ENCODE measurements at regions not wholly inside any gene's neighbourhood (a gene's known extent, or its start where the extent isn't known, plus 50 kb on each side); places are given as distances from the start of the nearest gene placed in this dataset.

DNA sequence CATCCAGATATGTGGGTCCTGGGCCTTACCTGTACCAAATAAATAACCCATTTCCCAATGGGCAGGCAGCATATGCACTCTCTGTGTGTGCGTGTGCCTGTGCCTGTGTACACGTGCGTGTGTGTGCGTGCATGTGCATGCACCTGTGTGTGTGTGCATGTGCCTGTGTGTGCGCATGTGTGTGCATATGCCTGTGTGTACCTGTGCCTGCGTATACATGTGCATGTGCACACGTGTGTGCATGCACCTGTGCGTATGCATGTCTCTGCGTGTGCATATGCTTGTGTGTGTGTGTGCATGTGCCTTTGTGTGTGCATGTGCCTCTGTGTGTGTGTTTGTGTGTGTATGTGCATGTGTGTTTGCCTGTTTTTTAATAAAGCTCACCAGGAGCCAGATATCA lies 197.1 kb downstream of the PHETA1 start:
- no peak overlapping the region for H3K9ac ChIP-seq (ENCODE audit: low read length)
- H3K27ac ChIP-seq (ENCODE audit: low read depth, low read length): no peak overlapping the region
- no peak overlapping the region for H3K4me3 ChIP-seq (ENCODE audit: low read length)
- no peaks in the 10 kb centered on the region for H3K4me1 ChIP-seq (ENCODE audit: control insufficient read depth, insufficient read depth, low read length)
- H3K36me3 ChIP-seq (ENCODE audit: control insufficient read depth, insufficient read depth, low read length): no peaks in the 10 kb centered on the region
- H3K27me3 ChIP-seq (ENCODE audit: control insufficient read depth, insufficient read depth, low read length): no peaks in the 10 kb centered on the region

DNA sequence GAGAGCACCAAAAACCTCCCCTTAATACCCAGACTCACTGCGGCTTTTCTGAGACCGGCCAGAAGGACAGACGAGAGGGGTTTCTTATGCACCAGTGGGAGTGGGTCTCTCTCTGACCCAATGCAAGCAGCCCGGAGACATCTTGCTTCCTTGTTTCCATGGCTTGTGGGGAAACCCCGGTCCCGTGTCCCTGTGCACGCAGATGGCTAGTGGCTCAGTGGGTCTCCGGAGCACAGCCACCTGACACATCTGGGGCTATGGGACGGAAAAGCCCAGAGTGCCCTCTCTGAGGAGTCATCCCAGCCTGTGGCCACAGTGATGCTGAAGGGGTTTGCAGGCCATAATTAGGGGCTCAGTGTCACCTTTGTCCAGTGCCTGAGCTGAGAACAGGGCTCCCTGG lies 197.6 kb downstream of the PHETA1 start:
- Histone ChIP-seq H3K4me3 (ENCODE audit: low read length) (no peak overlapping the region), H3K36me3 (ENCODE audit: control insufficient read depth, insufficient read depth, low read length) (no peaks in the 10 kb centered on the region), H3K27me3 (ENCODE audit: control insufficient read depth, insufficient read depth, low read length) (no peaks in the 10 kb centered on the region), H3K4me1 (ENCODE audit: control insufficient read depth, insufficient read depth, low read length) (no peaks in the 10 kb centered on the region), H3K27ac (ENCODE audit: low read depth, low read length) (no peak overlapping the region), H3K9ac (ENCODE audit: low read length) (no peak overlapping the region)

DNA sequence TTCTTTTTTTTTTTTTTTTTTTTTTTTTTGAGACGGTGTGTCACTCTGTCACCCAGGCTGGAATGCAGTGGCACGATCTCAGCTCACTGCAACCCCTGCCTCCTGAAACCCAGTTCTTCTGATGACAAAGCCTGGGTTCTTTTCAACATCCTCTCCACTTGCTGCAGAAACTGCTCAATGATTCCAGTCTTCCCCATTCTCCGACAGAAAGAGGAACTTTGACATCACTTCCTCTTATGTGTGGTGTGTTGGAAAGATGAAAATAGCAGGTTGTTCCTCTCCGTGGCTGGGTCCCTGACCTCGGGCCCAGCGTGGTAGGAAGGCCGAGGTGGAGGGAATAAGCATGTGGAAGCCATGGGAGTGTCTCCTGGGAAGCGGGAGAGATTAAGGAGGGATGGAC lies 198.4 kb downstream of the PHETA1 start:
- H3K27me3 ChIP-seq (ENCODE audit: control insufficient read depth, insufficient read depth, low read length): no peaks in the 10 kb centered on the region
- H3K27ac ChIP-seq (ENCODE audit: low read depth, low read length): no peak overlapping the region
- H3K9ac ChIP-seq (ENCODE audit: low read length): no peak overlapping the region
- no peak overlapping the region for H3K4me3 ChIP-seq (ENCODE audit: low read length)
- no peaks in the 10 kb centered on the region for H3K4me1 ChIP-seq (ENCODE audit: control insufficient read depth, insufficient read depth, low read length)
- no peaks in the 10 kb centered on the region for H3K36me3 ChIP-seq (ENCODE audit: control insufficient read depth, insufficient read depth, low read length)

DNA sequence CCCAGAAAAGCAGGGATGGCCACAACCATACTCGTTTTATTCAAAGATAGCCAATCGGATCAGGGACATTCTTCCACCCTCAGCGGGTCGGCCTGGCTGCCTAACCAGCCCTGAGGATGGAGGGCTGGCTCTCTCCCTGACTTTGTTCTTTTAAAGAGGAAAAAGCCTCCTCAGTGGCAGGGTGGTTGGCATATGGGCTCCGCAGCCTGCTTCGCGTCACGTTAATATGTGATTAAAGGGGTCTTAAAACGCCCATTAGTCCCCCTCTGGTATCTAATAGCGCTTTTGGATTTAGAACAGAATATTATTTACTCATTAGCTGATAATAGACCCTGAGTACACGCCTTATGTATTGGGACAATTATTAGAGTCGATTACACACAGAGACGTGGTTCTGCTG lies 199.4 kb downstream of the PHETA1 start:
- Histone ChIP-seq H3K4me3 (ENCODE audit: low read length) (no peak overlapping the region), H3K9ac (ENCODE audit: low read length) (no peak overlapping the region), H3K36me3 (ENCODE audit: control insufficient read depth, insufficient read depth, low read length) (no peaks in the 10 kb centered on the region), H3K27ac (ENCODE audit: low read depth, low read length) (no peak overlapping the region), H3K27me3 (ENCODE audit: control insufficient read depth, insufficient read depth, low read length) (no peaks in the 10 kb centered on the region), H3K4me1 (ENCODE audit: control insufficient read depth, insufficient read depth, low read length) (no peaks in the 10 kb centered on the region)

DNA sequence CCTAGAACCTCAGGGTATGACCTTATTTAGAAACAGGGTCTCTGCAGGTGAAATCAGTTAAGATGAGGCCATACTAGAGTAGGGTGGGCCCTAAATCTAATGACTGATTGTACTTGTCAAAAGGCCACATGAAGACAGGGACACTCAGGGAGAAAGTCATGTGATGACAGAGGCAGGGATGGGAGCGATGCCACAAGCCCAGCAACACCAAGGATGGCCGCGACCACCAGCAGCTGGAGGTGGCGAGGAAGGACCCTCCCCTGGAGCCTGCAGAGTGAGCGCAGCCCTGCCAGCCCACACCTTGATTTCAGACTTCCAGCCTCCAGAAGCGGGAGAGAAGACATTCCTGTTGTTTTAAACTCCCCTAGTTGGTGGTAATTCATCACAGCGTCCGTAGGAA lies 199.9 kb downstream of the PHETA1 start:
- no peak overlapping the region for H3K27ac ChIP-seq (ENCODE audit: low read depth, low read length)

DNA sequence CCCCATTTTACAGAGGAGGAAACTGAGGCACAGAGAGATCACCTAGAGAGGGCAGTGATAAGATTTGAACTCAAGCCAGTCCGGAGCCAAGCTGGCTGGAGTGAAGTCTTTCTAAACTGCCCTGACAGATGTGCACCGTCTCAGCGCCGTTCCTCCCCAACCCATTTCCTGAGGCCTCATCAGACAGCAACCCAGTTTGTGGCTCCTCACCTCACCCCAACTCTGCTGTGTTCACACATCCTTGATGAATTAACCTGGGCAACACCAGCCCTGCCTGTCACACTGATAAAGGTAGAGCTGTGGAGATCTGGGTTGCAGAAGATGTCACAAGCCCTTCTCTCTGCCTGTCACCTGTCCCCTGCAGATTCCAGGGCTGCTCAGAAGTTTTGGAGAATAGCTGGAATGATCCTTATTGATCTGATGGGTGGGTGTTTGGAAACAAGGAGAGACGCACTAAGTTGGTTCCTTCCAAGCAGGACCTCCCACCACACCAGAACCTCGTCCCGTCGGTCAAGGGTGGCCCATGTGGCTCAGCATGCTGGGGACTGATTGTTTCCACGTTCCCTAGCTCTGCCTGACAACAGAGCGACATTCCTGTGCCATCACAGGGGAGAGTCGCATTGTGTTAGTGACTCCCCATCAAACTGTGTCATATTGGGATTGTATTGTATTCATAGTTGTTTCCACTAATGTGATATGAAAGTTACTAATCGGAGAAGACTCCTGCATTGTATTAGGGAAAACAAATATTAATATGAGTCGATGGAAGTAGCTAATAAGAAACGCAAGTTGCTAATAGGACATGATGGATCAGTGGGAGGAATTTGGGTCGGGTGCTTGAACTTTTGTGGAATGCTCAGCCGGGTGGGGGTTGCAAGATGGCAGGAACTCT lies 200.6 kb downstream of the PHETA1 start:
- Histone ChIP-seq H3K27me3 (ENCODE audit: control insufficient read depth, insufficient read depth, low read length) (no peaks in the 10 kb centered on the region), H3K4me1 (ENCODE audit: control insufficient read depth, insufficient read depth, low read length) (no peaks in the 10 kb centered on the region), H3K27ac (ENCODE audit: low read depth, low read length) (no peak overlapping the region), H3K36me3 (ENCODE audit: control insufficient read depth, insufficient read depth, low read length) (no peaks in the 10 kb centered on the region), H3K4me3 (ENCODE audit: low read length) (no peak overlapping the region), H3K9ac (ENCODE audit: low read length) (no peak overlapping the region)

More for the DNA sequence above, 199.9 kb downstream of the PHETA1 start:
- Histone ChIP-seq H3K36me3 (ENCODE audit: control insufficient read depth, insufficient read depth, low read length) (no peaks in the 10 kb centered on the region), H3K4me1 (ENCODE audit: control insufficient read depth, insufficient read depth, low read length) (no peaks in the 10 kb centered on the region), H3K9ac (ENCODE audit: low read length) (no peak overlapping the region), H3K27me3 (ENCODE audit: control insufficient read depth, insufficient read depth, low read length) (no peaks in the 10 kb centered on the region), H3K4me3 (ENCODE audit: low read length) (no peak overlapping the region)

DNA sequence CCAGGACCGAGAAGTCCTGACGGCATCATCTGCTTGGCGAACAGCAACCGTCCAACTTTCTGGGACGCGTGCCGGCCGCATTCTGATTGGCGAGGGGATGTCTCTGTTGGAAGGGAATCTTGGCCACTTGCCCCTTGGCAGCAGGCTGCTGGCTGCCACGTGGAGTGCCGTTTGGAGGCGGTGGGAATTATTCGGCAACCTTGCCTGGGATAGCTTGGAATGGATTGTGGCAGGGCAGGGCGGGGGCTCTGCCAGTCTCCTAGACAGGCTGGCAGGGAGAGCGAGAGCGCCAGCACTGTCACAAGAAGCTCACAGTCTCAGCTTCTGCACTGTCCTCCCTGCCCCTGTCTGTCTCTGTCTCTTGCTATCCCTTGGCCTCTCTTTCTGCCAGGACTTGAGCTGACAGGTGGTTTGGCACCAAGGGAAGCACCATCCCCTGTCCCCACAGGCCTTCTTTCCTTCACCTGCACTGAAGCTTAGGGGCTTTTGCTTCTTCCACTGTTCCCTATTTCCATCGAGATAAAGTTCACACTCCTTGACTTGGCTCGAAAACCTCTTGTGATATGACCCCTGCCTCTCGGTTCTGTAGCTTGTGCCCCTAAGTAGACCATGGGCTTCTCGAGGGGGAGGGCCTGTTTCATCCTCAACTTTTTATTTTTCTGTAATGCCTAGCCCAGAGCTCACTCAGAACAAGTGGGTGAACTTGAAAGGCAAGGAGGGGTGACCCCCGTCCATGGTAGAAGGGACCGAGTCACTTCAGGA lies 201.9 kb downstream of the PHETA1 start:
- no peaks in the 10 kb centered on the region for H3K27me3 ChIP-seq (ENCODE audit: control insufficient read depth, insufficient read depth, low read length)
- no peak overlapping the region for H3K4me3 ChIP-seq (ENCODE audit: low read length)
- no peaks in the 10 kb centered on the region for H3K36me3 ChIP-seq (ENCODE audit: control insufficient read depth, insufficient read depth, low read length)

DNA sequence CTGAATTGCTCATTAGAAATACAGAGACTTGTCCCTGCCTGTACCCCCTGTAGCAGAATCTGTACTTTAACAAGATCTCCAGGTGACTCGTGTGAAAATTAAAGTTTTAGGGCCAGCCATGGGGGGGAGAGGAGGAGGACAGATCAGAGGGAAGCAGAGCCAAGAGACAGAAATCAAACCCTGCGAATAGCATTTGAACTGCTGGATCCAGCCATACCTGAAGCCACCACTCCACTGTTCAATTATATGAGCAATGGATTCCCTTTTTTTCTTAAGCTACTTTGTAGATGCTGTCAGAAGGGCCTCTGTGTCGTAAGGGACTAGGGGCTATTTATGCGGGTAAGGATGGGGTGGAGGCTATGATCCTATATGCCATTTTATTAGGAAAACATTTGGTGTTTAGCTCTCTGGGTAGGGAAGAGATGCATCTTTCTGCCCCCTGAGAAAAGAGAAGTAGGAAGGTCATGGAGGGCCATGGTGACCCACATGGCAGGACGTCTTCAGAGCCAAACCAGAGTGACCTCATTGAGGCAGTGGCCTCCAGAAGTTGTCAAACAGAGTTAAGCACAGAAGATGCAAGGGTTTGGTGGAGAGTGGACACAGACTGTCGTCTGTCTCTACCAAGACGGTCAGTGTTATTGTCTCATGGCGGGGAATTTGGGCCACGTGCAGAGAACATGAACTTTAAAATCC lies 203.9 kb downstream of the PHETA1 start:
- Histone ChIP-seq H3K36me3 (ENCODE audit: control insufficient read depth, insufficient read depth, low read length) (no peaks in the 10 kb centered on the region), H3K9ac (ENCODE audit: low read length) (no peak overlapping the region), H3K27ac (ENCODE audit: low read depth, low read length) (no peak overlapping the region), H3K27me3 (ENCODE audit: control insufficient read depth, insufficient read depth, low read length) (no peaks in the 10 kb centered on the region), H3K4me1 (ENCODE audit: control insufficient read depth, insufficient read depth, low read length) (no peaks in the 10 kb centered on the region), H3K4me3 (ENCODE audit: low read length) (no peak overlapping the region)

More for the DNA sequence above, 201.9 kb downstream of the PHETA1 start:
- H3K4me1 ChIP-seq (ENCODE audit: control insufficient read depth, insufficient read depth, low read length): no peaks in the 10 kb centered on the region
- H3K27ac ChIP-seq (ENCODE audit: low read depth, low read length): no peak overlapping the region
- no peak overlapping the region for H3K9ac ChIP-seq (ENCODE audit: low read length)

DNA sequence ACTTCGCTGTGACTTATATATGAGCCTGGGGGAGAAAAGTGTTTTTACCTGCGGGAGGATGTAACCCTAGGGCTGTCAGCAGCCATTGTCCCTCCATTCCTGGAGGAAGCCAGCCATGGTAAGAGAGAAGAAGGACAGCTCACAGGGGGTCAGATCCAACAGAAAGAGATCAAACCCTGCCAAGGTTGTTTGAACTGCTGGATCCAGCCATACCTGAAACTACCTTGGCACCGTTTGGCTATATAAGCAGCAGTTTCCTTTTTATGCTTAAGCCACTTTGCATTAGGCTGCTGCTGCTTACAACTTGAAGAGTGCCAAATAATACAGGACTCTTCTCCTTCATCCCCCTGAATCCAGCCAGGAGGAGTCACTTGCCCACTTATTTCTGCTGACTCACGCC lies 205.5 kb downstream of the PHETA1 start:
- H3K27me3 ChIP-seq (ENCODE audit: control insufficient read depth, insufficient read depth, low read length): no peaks in the 10 kb centered on the region
- H3K4me1 ChIP-seq (ENCODE audit: control insufficient read depth, insufficient read depth, low read length): no peaks in the 10 kb centered on the region
- H3K27ac ChIP-seq (ENCODE audit: low read depth, low read length): no peak overlapping the region
- no peak overlapping the region for H3K9ac ChIP-seq (ENCODE audit: low read length)
- no peaks in the 10 kb centered on the region for H3K36me3 ChIP-seq (ENCODE audit: control insufficient read depth, insufficient read depth, low read length)
- H3K4me3 ChIP-seq (ENCODE audit: low read length): no peak overlapping the region

DNA sequence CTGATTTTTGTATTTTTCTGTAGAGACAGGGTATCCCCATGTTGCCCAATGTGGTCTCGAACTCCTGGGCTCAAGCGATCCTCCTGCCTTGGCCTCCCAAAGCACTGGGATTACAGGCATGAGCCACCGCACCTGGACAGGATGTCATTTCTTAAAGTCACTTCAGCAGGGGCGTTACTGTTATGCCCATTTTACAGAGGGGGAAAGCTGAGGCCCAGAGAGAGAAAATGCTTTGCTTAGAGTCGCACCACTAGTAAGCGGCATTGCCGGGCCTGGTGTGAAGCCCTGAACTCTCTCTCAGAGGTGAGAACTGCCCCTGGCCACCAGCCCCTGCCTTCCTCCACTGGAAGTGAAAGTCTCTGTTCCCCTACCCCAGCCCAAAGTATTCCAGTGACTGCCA lies 207.0 kb downstream of the PHETA1 start:
- H3K4me3 ChIP-seq (ENCODE audit: low read length): no peak overlapping the region
- no peaks in the 10 kb centered on the region for H3K4me1 ChIP-seq (ENCODE audit: control insufficient read depth, insufficient read depth, low read length)
- no peak overlapping the region for H3K9ac ChIP-seq (ENCODE audit: low read length)
- H3K27me3 ChIP-seq (ENCODE audit: control insufficient read depth, insufficient read depth, low read length): no peaks in the 10 kb centered on the region
- H3K27ac ChIP-seq (ENCODE audit: low read depth, low read length): no peak overlapping the region
- H3K36me3 ChIP-seq (ENCODE audit: control insufficient read depth, insufficient read depth, low read length): no peaks in the 10 kb centered on the region

DNA sequence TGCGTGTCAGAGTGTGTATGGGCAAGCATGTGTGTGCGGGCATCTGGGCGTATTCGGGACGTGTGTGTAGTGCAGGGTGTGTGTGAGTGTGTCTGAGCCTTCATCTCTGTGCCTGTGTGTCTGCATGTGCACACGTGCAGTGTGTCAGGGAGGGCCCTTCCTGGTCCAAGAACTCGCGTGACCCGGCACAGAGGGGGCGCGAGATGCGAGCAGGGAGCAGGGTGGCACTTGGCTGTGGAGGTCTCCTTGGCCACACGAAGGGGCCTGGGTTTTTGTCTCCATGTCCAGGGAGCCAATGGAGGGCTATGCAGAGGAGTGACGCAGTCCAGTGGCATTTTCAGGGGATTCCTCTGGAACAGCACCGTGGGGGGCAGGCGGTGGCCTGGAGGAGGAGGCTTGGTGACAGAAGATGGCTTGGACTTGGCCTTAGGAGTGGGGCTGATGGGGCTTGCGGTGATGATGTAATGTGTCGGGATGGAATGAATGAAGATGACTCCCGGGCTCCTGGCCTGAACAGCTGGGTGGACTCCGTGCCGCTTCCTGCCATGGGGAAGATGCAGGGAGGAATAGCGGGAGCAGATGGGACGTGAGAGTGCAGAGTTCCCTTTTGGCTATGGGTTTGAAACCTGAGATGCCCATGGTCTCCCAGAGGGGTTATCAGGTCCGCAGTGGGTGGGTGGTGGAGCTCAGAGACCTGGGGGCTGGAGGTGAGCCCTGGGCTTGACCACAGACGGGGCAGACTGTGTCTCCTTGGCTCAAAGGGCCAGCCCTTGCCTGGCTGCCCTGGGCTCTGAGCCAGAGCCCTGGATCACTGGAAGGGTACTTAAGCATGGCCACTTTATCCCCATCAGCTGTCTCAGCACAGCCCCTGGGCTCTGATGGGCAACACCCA lies 208.3 kb downstream of the PHETA1 start:
- H3K27ac ChIP-seq (ENCODE audit: low read depth, low read length): no peak overlapping the region
- H3K4me1 ChIP-seq (ENCODE audit: control insufficient read depth, insufficient read depth, low read length): no peaks in the 10 kb centered on the region
- H3K36me3 ChIP-seq (ENCODE audit: control insufficient read depth, insufficient read depth, low read length): no peaks in the 10 kb centered on the region
- no peak overlapping the region for H3K4me3 ChIP-seq (ENCODE audit: low read length)
- H3K9ac ChIP-seq (ENCODE audit: low read length): no peak overlapping the region
- no peaks in the 10 kb centered on the region for H3K27me3 ChIP-seq (ENCODE audit: control insufficient read depth, insufficient read depth, low read length)

DNA sequence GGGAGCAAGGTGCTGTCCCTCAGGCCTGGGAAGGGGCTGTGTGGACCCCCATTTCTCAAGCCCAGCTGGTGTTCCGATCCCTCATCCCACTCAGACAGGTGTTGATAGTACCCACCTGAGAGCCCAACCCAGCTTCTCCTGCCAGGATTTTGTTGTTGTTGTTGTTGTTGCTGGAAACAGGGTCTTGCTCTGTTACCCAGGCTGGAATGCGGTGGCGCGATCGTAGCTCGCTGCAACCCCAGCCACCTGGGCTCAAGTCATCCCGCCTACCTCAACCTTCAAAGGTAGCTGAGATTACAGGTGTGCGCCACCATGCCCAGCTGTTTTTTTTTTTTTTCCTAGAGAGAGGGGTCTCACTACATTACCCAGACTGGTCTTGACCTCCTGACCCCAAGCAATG lies 209.9 kb downstream of the PHETA1 start:
- Histone ChIP-seq H3K27ac (ENCODE audit: low read depth, low read length) (no peak overlapping the region), H3K4me3 (ENCODE audit: low read length) (no peak overlapping the region), H3K27me3 (ENCODE audit: control insufficient read depth, insufficient read depth, low read length) (no peaks in the 10 kb centered on the region), H3K36me3 (ENCODE audit: control insufficient read depth, insufficient read depth, low read length) (no peaks in the 10 kb centered on the region), H3K9ac (ENCODE audit: low read length) (no peak overlapping the region), H3K4me1 (ENCODE audit: control insufficient read depth, insufficient read depth, low read length) (no peaks in the 10 kb centered on the region)

Data from rectal smooth muscle tissue (tissue), 1 donor.